DND-41 (cell line): ENCODE measurements at regions not wholly inside any gene's neighbourhood (a gene's known extent, or its start where the extent isn't known, plus 50 kb on each side); places are given as distances from the start of the nearest gene placed in this dataset.

Experiments
- ATAC-seq: fragments of 200-7000 bp; cut with Tn5 transposase; 3 replicates; pipeline ENCODE4 v1.9.1; 2021; ENCODE audit warnings: low read depth; ENCODE audit not compliant: insufficient read depth
- DNase-seq: peaks from one replicate; pipeline ENCODE4 v3.0.0-alpha.2; 2020
- H2AFZ ChIP-seq: 2 replicates; pipeline ENCODE4 v1.6.0; 2012; ENCODE audit warnings: low read depth, low read length
- H3K27ac ChIP-seq: 2 replicates; pipeline ENCODE4 v1.5.1; 2012; ENCODE audit warnings: low read length, inconsistent platforms
- H3K27me3 ChIP-seq: fragments of 200-600 bp; sonication (generic); 2 replicates; pipeline ENCODE4 v1.6.0; 2012; ENCODE audit warnings: low read length, mild to moderate bottlenecking, inconsistent platforms; ENCODE audit not compliant: insufficient read depth, poor library complexity
- H3K36me3 ChIP-seq: 2 replicates; pipeline ENCODE4 v1.5.1; 2012; ENCODE audit warnings: low read length, inconsistent platforms; ENCODE audit not compliant: insufficient read depth
- H3K4me1 ChIP-seq: 2 replicates; pipeline ENCODE4 v1.5.1; 2012; ENCODE audit warnings: mild to moderate bottlenecking, low read length; ENCODE audit not compliant: insufficient read depth
- H3K4me2 ChIP-seq: 2 replicates; pipeline ENCODE4 v1.6.0; 2012; ENCODE audit warnings: mild to moderate bottlenecking, moderate library complexity, low read length, inconsistent platforms; ENCODE audit not compliant: insufficient read depth
- H3K4me3 ChIP-seq, 2 experiments: fragments of 200-600 bp in 1 of 2; shearing (Covaris generic) in 1 of 2; 2 replicates each; pipeline ENCODE4 v1.5.1; 2012 to 2016; ENCODE audit warnings: inconsistent platforms in 2 of 2, low read length in 2 of 2, mild to moderate bottlenecking in 2 of 2, low read depth in 1 of 2, moderate library complexity in 1 of 2
- H3K79me2 ChIP-seq: 2 replicates; pipeline ENCODE4 v1.6.0; 2012; ENCODE audit warnings: low read length, inconsistent platforms; ENCODE audit not compliant: insufficient read depth
- H3K9ac ChIP-seq: 2 replicates; pipeline ENCODE4 v1.6.0; 2012; ENCODE audit warnings: low read depth, mild to moderate bottlenecking, inconsistent platforms, low read length, moderate library complexity
- H3K9me3 ChIP-seq: 2 replicates; pipeline ENCODE4 v1.5.1; 2012; ENCODE audit warnings: low read length, moderate library complexity, mild to moderate bottlenecking, inconsistent platforms; ENCODE audit not compliant: insufficient read depth, severe bottlenecking
- H4K20me1 ChIP-seq: 2 replicates; pipeline ENCODE4 v1.6.0; 2012; ENCODE audit warnings: low read length; ENCODE audit not compliant: insufficient read depth
- EZH2 ChIP-seq: IDR thresholded peaks from 3 replicates; pipeline ENCODE4 v1.6.1; 2012; ENCODE audit warnings: borderline replicate concordance, low read depth, mild to moderate bottlenecking, moderate library complexity, low read length, inconsistent platforms; ENCODE audit not compliant: severe bottlenecking
- TF ChIP-seq, protein P1 (sequence below): IDR thresholded peaks from 2 replicates; pipeline ENCODE4 v1.5.1; 2012; ENCODE audit warnings: borderline replicate concordance, low read length, moderate library complexity, mild to moderate bottlenecking; ENCODE audit not compliant: poor library complexity, severe bottlenecking; ENCODE audit errors: extremely low read depth

DNA sequence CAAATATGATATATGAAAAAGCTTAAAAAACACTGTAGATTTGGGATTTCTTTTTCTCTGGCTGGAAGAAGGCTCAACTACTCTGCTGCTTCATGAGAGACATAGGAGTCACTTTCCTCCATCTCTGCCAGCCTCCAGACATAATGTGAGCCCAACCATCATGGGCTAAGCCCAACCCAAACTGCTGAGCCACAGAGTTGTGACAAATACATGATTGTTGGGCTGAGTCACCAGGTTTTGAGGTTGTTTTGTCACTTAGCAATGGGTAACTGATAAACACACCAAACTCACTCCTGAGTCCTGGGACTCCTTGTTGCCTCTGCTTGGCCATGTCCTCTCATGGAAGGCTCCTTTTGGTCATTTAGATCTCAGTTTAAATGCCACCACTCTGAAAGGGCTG, 381.8 kb upstream of the FZD8 start:
- H3K4me1 ChIP-seq = no peaks in the 10 kb centered on the region
- DNase-seq (no peak), ATAC-seq (no peak)
- H3K9ac ChIP-seq = no peak overlapping the region
- H3K27ac ChIP-seq = no peak overlapping the region
- H3K36me3 ChIP-seq = no peaks in the 10 kb centered on the region
- no peak overlapping the region for H2AFZ ChIP-seq
- no peak overlapping the region for H3K4me2 ChIP-seq
- no peaks in the 10 kb centered on the region for H4K20me1 ChIP-seq
- H3K9me3 ChIP-seq = no peaks in the 10 kb centered on the region
- no peaks in the 10 kb centered on the region for H3K79me2 ChIP-seq
- TF ChIP-seq, protein P1, sequence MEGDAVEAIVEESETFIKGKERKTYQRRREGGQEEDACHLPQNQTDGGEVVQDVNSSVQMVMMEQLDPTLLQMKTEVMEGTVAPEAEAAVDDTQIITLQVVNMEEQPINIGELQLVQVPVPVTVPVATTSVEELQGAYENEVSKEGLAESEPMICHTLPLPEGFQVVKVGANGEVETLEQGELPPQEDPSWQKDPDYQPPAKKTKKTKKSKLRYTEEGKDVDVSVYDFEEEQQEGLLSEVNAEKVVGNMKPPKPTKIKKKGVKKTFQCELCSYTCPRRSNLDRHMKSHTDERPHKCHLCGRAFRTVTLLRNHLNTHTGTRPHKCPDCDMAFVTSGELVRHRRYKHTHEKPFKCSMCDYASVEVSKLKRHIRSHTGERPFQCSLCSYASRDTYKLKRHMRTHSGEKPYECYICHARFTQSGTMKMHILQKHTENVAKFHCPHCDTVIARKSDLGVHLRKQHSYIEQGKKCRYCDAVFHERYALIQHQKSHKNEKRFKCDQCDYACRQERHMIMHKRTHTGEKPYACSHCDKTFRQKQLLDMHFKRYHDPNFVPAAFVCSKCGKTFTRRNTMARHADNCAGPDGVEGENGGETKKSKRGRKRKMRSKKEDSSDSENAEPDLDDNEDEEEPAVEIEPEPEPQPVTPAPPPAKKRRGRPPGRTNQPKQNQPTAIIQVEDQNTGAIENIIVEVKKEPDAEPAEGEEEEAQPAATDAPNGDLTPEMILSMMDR = no peak
- TF ChIP-seq EZH2 = no peak
- H3K4me3 ChIP-seq = no peak overlapping the region
- no peaks in the 10 kb centered on the region for H3K27me3 ChIP-seq

DNA sequence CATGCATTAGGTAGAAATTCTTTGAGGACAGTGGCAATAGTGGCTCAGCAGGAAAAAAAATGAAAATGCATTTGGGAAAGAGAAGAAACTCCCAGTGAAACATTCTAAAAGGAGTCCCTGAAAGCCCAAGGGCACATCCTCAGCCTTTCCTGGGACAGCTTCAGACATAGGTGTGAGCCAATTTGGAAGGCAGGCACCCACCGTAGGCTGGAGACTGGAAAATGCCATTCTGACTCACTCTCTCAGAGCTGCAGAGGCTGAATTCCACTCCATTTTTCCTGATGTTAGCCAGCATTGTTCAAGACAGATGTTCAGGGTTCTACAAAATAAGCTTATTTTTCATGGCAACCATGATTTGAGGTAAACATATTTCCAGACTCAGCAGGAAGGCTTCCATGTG, 379.0 kb upstream of the FZD8 start:
- no peak overlapping the region for H2AFZ ChIP-seq
- no peaks in the 10 kb centered on the region for H3K79me2 ChIP-seq
- no peak overlapping the region for H3K4me2 ChIP-seq
- ATAC-seq = no peak
- no peak for TF ChIP-seq EZH2
- TF ChIP-seq, protein P1 = no peak
- no peak overlapping the region for H3K9ac ChIP-seq
- no peaks in the 10 kb centered on the region for H4K20me1 ChIP-seq
- no peaks in the 10 kb centered on the region for H3K9me3 ChIP-seq
- H3K36me3 ChIP-seq = no peaks in the 10 kb centered on the region
- peaks cover 5% of the 10 kb centered on the region for H3K4me1 ChIP-seq
- H3K4me3 ChIP-seq = no peak overlapping the region
- H3K27me3 ChIP-seq = no peaks in the 10 kb centered on the region
- no peak overlapping the region for H3K27ac ChIP-seq
- DNase-seq = no peak

DNA sequence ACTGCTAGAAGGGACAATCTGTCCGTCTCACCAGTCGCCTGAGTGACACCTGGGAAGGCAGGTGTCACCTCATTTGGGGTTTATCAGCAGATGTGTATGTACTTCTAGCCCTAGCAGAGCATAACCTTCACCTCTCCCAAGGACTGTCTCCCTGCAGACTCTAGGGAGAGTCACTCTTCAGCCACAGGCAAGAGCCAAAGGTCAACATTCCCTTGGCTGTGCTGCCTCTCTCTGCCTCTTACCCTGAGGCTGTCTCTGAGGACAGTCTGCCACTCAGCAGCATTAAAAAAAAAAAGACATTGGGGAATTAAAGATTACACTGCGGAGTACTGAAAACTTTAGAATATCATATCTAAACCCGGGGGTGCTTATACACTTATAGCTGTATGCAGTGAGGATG, 377.7 kb upstream of the FZD8 start:
- Histone ChIP-seq H3K27me3 (no peaks in the 10 kb centered on the region), H3K9me3 (no peaks in the 10 kb centered on the region), H3K27ac (no peak overlapping the region), H4K20me1 (no peaks in the 10 kb centered on the region), H3K4me2 (no peak overlapping the region), H3K4me3 (no peak overlapping the region), H3K36me3 (no peaks in the 10 kb centered on the region), H3K4me1 (peaks cover 5% of the 10 kb centered on the region), H3K79me2 (no peaks in the 10 kb centered on the region), H3K9ac (no peak overlapping the region), H2AFZ (no peak overlapping the region)
- no peak for ATAC-seq
- no peak for TF ChIP-seq EZH2
- TF ChIP-seq, protein P1 = no peak
- no peak for DNase-seq

DNA sequence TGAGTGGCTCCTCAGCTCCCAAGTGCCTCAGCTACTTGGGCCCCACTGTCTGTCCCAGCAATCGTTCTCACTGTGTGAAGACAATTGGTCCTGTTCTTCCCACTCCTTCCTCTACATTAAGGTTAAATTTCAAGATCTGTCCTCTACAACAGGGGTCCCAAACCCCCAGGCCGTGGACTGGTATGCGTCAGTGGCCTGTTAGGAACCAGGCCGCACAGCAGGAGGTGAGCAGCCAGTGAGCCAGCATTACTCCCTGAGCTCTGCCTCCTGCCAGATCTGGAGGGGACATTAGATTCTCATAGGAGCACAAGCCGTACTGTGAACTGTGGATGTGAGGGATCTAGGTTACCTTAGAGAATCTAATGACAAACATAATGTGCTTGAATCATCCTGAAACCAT, 376.9 kb upstream of the FZD8 start:
- Histone ChIP-seq H3K4me2 (no peak overlapping the region), H3K9me3 (no peaks in the 10 kb centered on the region), H3K79me2 (no peaks in the 10 kb centered on the region), H4K20me1 (no peaks in the 10 kb centered on the region), H3K9ac (no peak overlapping the region), H3K4me3 (no peak overlapping the region), H3K27me3 (no peaks in the 10 kb centered on the region), H3K27ac (no peak overlapping the region), H3K4me1 (peaks cover 5% of the 10 kb centered on the region), H3K36me3 (no peaks in the 10 kb centered on the region), H2AFZ (no peak overlapping the region; the same call in 1 of the 2 replicates)
- DNase-seq (no peak), ATAC-seq (no peak)
- TF ChIP-seq, protein P1 = no peak
- no peak for TF ChIP-seq EZH2
